GM19463 (cell line): ENCODE measurements at regions not wholly inside any gene's neighbourhood (a gene's known extent, or its start where the extent isn't known, plus 50 kb on each side); places are given as distances from the start of the nearest gene placed in this dataset.
"Not testable (repeated sequence)": the region's sequence is repeated elsewhere in the genome, so short reads cannot be mapped to it uniquely, and the experiment has no call there.

Experiments used
- ATAC-seq: cut with Tn5 transposase; IDR thresholded peaks from one replicate; pipeline ENCODE4 v1.9.1; 2021; ENCODE audit warnings: mild to moderate bottlenecking, moderate library complexity; ENCODE audit not compliant: unreplicated experiment

DNA sequence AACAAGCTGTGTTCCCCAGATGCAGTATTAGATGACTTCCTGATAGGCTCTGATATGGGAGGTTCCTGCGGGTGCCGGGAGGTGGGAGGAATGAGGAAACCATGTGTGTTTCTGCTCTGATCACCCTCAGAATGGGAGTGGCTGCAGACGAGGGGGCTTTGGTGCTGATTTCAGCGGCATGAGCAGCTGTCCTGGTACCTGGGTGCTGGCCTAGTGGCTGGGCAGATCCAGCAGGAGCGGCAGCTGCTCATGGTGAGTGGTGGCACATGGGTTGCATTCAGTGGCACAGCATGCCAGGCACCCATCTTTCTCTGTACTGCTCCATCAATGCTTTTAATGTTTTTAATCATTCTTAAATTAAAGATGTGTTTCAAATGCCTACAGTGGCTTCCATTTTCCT is 177.2 kb upstream of the NETO1 start:
- ATAC-seq: no peak

- ATAC-seq: no peak
Observed at GRCh38 chr18:73043611-73044010, 175.8 kb upstream of the NETO1 start.

DNA sequence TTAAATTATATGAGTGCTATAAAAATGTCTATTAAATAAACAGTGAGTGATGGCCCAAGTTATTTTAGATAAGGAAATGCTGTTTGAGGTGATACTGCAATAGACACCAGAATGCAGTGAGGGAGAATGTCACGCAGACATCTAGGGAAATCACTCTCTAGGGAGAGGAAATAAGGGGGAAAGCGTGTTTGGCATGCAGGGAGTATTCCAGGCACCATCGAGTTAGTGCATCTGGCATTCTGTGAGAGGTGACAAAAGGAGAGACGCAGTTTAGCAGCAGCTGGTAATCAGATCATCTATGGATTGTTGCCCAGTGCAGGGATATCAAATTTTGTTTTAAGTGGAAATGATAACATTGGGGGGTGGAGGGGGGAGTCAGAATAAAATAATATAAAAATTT is 175.4 kb upstream of the NETO1 start:
- no peak for ATAC-seq

DNA sequence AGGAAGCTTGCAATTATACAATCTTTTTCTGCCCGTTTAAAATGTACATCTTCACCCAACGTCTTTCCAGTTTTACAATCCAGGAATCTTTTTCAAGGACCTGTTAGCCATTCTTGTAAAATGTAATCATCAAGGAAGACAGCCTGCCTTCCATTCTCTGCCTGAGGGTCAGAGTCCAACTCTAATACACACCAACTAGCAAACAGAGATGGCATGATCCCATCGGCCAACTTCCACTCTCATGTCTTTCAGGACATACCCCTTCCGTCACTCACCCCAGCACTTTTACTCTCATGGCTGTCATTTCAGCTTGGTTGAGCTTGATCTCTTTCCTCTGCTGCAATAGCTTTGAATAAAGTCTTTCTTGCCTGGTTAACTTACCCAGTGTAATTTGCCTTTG is 172.5 kb upstream of the NETO1 start:
- ATAC-seq: no peak

DNA sequence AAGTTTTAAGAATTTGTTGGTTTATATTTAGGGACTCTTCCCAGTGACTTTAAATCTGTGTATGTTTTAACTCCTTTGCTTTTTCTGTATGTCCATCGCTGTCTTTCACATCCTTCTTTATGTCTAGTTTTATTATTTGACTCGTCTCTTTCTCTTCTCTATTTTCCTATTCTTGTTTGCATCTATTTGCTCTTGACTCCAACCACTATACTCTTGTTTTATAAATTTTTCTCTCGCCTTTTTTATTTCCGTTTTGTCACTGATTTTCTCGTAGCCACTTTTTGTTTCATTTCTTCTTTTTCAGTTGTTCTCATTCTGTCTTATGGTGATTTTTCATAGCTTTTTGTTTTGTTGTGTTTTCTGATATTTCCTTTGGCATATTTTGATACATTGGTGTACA is 170.5 kb upstream of the NETO1 start:
- no peak for ATAC-seq

- ATAC-seq: no peak
Observed at GRCh38 chr18:73023975-73024374, 156.2 kb upstream of the NETO1 start.

- no peak for ATAC-seq
Observed at GRCh38 chr18:73009691-73010090, 141.9 kb upstream of the NETO1 start.

DNA sequence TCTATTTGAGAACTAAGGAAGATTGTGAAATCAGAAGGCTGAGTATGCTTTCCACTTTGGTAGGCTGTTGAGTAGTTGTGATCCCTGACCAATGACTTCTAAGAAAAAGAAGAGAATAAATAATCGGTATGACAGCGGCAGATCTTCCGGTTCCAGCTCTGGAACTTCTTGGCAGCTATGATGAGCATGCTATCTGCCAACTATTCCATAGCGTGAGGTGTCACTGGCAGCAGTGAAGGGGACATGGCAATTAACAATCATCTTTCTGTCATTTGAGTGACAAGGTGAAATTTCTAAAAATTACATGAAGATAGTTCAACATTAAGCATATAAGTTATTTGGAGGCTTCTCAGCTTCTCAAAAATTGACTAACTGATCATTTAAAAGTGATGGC is 140.1 kb upstream of the NETO1 start:
- ATAC-seq: no peak

GRCh38 chr18:73007195-73007914 is 139.6 kb upstream of the NETO1 start:
- ATAC-seq: no peak

- no peak for ATAC-seq
Observed at GRCh38 chr18:73006331-73006730, 138.5 kb upstream of the NETO1 start.

- no peak for ATAC-seq
Observed at GRCh38 chr18:73004260-73004659, 136.5 kb upstream of the NETO1 start.

DNA sequence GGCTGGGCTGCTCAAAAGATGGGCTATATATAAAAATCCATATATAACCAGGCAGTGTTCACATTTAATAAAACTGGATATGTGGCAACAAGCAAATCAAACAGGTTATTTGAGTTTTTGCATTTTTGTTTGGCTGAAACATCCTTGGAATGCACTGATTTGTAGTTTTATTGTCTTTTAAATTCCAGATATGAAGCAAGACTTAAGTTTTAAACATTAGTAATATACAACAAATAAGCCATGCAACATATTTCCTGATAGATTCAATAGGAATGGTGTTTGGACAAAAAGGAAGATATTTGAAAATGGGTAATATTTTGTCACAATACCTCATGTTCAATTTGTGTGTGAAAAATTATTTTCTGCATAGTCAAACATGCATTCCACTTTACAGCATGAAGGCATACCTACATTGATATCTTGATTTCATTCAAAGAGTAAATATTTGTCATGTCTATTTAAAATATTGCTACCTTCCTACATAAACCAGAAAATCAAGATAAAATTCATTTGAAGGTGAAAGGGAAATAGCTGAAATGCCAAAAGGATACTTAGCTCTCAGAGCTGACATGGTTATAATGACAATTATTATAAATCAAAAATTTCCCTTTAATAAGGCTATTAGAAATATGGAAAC is 132.3 kb upstream of the NETO1 start:
- no peak for ATAC-seq

- ATAC-seq: no peak
Observed at GRCh38 chr18:72995558-72995957, 127.8 kb upstream of the NETO1 start.

DNA sequence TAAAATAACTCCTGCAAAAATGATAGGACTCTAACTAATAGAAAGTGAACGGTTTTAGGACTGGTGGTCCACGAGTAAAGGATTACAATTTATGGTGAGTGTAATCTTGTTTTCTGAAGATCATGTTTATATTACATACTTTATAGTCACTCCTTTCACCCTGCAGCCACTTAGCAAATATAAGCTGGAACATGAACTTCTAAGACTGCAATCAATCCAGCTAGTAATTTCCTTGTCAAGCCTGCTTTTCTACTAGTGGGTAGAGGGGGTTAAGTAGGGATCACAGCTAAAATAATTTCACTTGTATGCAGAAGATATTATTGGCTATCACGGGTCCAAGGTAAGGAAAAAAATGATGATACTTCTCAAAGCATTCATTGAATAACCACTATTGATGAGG is 125.5 kb upstream of the NETO1 start:
- ATAC-seq: no peak

GRCh38 chr18:72991379-72991778 is 123.6 kb upstream of the NETO1 start:
- no peak for ATAC-seq

DNA sequence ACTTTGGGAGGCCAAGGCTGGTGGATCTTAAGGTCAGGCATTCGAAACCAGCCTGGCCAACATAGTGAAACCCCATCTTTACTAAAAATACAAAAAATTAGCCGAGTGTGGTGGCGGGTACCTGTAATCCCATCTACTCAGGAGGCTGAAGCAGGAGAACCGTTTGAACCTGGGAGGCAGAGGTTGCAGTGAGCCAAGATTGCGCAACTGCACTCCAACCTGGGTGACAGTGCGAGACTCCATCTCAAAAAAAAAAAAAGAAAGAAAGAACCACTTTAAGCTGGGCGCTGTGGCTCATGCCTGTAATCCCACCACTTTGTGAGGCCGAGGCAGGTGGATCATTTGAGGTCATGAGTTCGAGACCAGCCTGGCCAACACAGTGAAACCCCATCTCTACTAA is 119.8 kb upstream of the NETO1 start:
- not testable (repeated sequence) for ATAC-seq

- no peak for ATAC-seq
Observed at GRCh38 chr18:72986103-72986502, 118.3 kb upstream of the NETO1 start.

- ATAC-seq: no peak
Observed at GRCh38 chr18:72985686-72986085, 117.9 kb upstream of the NETO1 start.

- no peak for ATAC-seq
Observed at GRCh38 chr18:72984290-72984689, 116.5 kb upstream of the NETO1 start.

DNA sequence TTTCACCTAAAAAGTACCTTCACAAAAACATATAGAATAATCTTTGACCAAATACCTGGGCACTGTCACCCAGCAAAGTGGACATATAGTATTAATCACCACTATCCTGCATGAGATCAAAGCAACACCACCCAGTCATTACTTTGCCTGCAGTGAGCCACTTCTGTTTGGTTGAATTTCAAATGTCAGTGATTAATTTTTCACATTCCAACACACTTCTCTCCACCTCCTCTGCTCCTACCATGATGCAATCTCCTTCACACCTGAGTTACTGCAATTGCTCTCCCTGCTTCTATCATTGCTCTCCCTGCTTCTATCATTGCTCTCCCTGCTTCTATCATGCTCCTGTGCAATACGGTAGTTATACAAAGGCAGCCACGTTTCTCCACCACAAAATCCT is 106.1 kb upstream of the NETO1 start:
- ATAC-seq: no peak

DNA sequence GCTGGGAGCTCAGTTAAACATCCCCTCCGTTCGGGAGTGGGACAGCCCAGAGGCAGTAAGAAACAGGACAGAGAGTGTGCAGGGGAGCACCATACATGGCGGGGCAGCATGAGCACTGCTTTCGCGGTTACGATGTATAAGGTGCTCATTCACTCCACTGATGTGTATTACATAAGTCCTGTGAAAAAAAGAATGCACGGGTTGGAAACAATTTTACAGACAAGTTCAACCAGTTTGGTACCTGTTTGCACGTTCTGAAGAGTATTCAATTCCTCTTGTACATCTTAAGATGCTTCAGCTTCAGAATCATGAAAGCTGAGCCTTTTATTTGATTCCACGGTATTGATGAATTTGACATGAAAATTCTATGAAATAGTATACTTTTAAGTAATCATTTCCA is 97.8 kb upstream of the NETO1 start:
- ATAC-seq: no peak

DNA sequence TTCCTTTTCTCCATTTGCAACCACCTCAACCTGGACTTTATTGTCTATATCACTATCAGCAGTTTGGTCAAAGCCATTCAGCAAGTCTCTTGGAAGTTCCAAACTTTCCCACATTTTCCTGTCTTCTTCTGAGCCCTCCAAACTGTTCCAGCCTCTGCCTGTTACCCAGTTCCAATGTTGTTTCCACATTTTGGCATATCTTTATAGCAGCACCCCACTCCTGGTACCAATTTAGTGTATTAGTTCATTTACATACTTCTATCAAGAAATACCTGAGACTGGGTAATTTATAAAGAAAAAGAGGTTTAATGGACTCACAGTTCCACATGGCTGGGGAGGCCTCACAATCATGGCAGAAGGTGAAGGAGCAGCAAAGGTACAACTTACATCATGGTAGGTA is 90.4 kb upstream of the NETO1 start:
- ATAC-seq: not testable (repeated sequence)

GRCh38 chr18:72948439-72948838 is 80.7 kb upstream of the NETO1 start:
- ATAC-seq: no peak
